ENCODE measurements at regions not wholly inside any gene's neighbourhood (a gene's known extent, or its start where the extent isn't known, plus 50 kb on each side); places are given as distances from the start of the nearest gene placed in this dataset.

DNA sequence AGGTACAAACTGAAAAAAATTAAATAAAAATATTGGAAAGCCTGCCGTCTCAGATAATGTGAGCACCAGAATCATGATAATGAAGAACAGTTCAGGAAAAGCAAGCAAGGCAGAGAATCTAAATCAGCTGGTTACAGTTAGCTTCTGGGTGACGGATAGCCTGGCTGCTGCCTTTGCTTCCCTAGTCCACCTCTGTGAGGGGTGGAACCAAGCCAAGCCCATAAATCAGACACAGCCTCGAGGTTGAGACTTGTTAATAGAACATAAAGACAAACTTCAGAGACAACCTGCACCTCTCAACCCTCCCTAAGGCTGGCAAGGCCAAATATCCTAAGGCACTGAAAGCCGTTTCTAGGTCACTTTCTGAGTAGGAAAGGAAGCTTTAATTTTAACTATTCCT is 334.7 kb upstream of the SLC39A10 start:
- H2AFZ ChIP-seq (ENCODE audit: low read length): peak overlapping the region; percentile 64; the same call in 1 of the 2 replicates
- no peak overlapping the region for H3K9ac ChIP-seq (replicated peaks in 1 of 4; ENCODE audit: extremely low read depth in 1 of 4, low read depth in 3 of 4, low read length in 3 of 4)
- WGBS, 2 experiments (ENCODE audit: extremely low coverage in 1 of 2, insufficient coverage in 1 of 2, insufficient read length in 1 of 2, insufficient replicate concordance in 2 of 2, low coverage in 1 of 2, low lambda C conversion rate in 2 of 2, missing lambda C conversion rate in 1 of 2): 82% methylated on average over 4 of the region's 4 CpGs; no CpG with 5 or more reads in 1 of the 2 experiments
- H3K4ac ChIP-seq (replicated peaks; ENCODE audit: insufficient read length, low read depth, low read length): no peak overlapping the region
- H3K4me3 ChIP-seq (ENCODE audit: extremely low read depth in 1 of 4, insufficient read depth in 2 of 4, low read depth in 3 of 4, low read length in 4 of 4): no peak overlapping the region
- H3K27ac ChIP-seq (ENCODE audit: low read depth, low read length): no peak overlapping the region
- no peaks in the 10 kb centered on the region for H3K79me1 ChIP-seq (ENCODE audit: low read depth, low read length)
- H4K8ac ChIP-seq (ENCODE audit: extremely low read depth, insufficient read depth, low read length): no peak overlapping the region
- H4K20me1 ChIP-seq (replicated peaks in 1 of 2; ENCODE audit: control insufficient read depth in 1 of 2, insufficient read depth in 2 of 2, low read length in 2 of 2): no peaks in the 10 kb centered on the region
- FAIRE-seq (no peak), DNase-seq (ENCODE audit: low read depth in 1 of 2, low spot score in 2 of 2) (no peak)
- no peaks in the 10 kb centered on the region for H3K23me2 ChIP-seq (ENCODE audit: low read depth, low read length)
- H3K4me1 ChIP-seq (replicated peaks in 1 of 4; ENCODE audit: control insufficient read depth in 3 of 4, insufficient read depth in 4 of 4, low read length in 3 of 4): no peaks in the 10 kb centered on the region
- ChIA-PET CTCF (ENCODE audit: partially characterized antibody) (interaction anchor here (0.6 to 1.5 kb wide), 3 partner anchors 12 to 745 kb away, joined by 3 to 4 read pairs (median 3); no protein-coding TSS in a partner anchor), POLR2A (ENCODE audit: partially characterized antibody) (no interaction called here)
- no peak overlapping the region for H2BK20ac ChIP-seq (ENCODE audit: low read length)
- no peak overlapping the region for H2AK5ac ChIP-seq (ENCODE audit: low read depth, low read length)
- H3K18ac ChIP-seq (ENCODE audit: extremely low read depth, low read length): no peak overlapping the region
- no peaks in the 10 kb centered on the region for H3K79me2 ChIP-seq (ENCODE audit: control insufficient read depth in 1 of 2, insufficient read depth in 2 of 2, low read length in 2 of 2)
- no peak overlapping the region for H2BK120ac ChIP-seq (replicated peaks; ENCODE audit: low read depth, low read length)
- H3K23ac ChIP-seq (ENCODE audit: insufficient read length): no peak overlapping the region
- no peak overlapping the region for H2BK5ac ChIP-seq (ENCODE audit: low read depth, low read length)
- H2BK12ac ChIP-seq (ENCODE audit: low read depth, low read length): no peak overlapping the region
- no peak for TF ChIP-seq SP4 (IDR thresholded peaks at IDR 0.05; ENCODE audit: low read length)
- TF ChIP-seq SUZ12 (IDR thresholded peaks at IDR 0.05; ENCODE audit: low read length): no peak
- no peak for TF ChIP-seq CBX8 (IDR thresholded peaks at IDR 0.05; ENCODE audit: borderline replicate concordance, low read depth, low read length)
- TF ChIP-seq SIX5 (IDR thresholded peaks at IDR 0.05; ENCODE audit: low read depth, low read length): no peak
- TF ChIP-seq CTBP2 (IDR thresholded peaks at IDR 0.05; ENCODE audit: borderline replicate concordance, insufficient read depth, insufficient read length, low read length): no peak
- no peak for TF ChIP-seq HDAC2 (IDR thresholded peaks at IDR 0.05; ENCODE audit: borderline replicate concordance in 1 of 2, low read depth in 2 of 2, low read length in 2 of 2)
- TF ChIP-seq RAD21 (IDR thresholded peaks at IDR 0.05 in 1 of 2, conservative IDR thresholded peaks at IDR 0.05 in 1 of 2; ENCODE audit: low read depth in 2 of 2, low read length in 2 of 2): no peak
- H2BK15ac ChIP-seq (ENCODE audit: low read length): no peak overlapping the region
- H3K56ac ChIP-seq (replicated peaks; ENCODE audit: insufficient read length, low read depth, low read length): no peak overlapping the region
- no peaks in the 10 kb centered on the region for H3K27me3 ChIP-seq (replicated peaks in 1 of 4; ENCODE audit: control insufficient read depth in 3 of 4, extremely low read depth in 1 of 4, insufficient read depth in 3 of 4, low read length in 3 of 4)
- H4K5ac ChIP-seq (ENCODE audit: insufficient read length, low read depth, low read length): no peak overlapping the region
- H3K36me3 ChIP-seq (ENCODE audit: control insufficient read depth in 2 of 4, insufficient read depth in 4 of 4, low read length in 3 of 4): no peaks in the 10 kb centered on the region
- no peak overlapping the region for H3K14ac ChIP-seq (ENCODE audit: insufficient read length)
- no peak overlapping the region for H4K91ac ChIP-seq (replicated peaks; ENCODE audit: insufficient read length, low read length)
- no peak overlapping the region for H3K4me2 ChIP-seq (ENCODE audit: insufficient read depth in 1 of 2, low read depth in 2 of 2, low read length in 2 of 2)
- H3K9me3 ChIP-seq (ENCODE audit: insufficient read depth in 2 of 2, low read depth in 1 of 2, low read length in 1 of 2): no peaks in the 10 kb centered on the region
